HL-60 (cell line): ENCODE measurements at regions not wholly inside any gene's neighbourhood (a gene's known extent, or its start where the extent isn't known, plus 50 kb on each side); places are given as distances from the start of the nearest gene placed in this dataset.

ENCODE experiments used
- DNase-seq, 2 experiments: peaks; one replicate each; pipeline ENCODE4 v3.0.0-alpha.2; 2010 to 2020; ENCODE audit warnings: low read depth in 1 of 2, low spot score in 1 of 2
- H3K27ac ChIP-seq: fragments of 250-450 bp; sonication (Bioruptor Pico); replicated peaks from 2 replicates; pipeline ENCODE4 v1.5.1; 2020; ENCODE audit warnings: mild to moderate bottlenecking, moderate library complexity
- H3K27me3 ChIP-seq: fragments of 250-450 bp; sonication (Bioruptor Pico); 2 replicates; pipeline ENCODE4 v1.5.1; 2021; ENCODE audit warnings: mild to moderate bottlenecking, moderate library complexity; ENCODE audit not compliant: insufficient read depth, poor library complexity, severe bottlenecking
- H3K4me3 ChIP-seq: replicated peaks from 2 replicates; pipeline ENCODE4 v1.5.1; 2011; ENCODE audit warnings: mild to moderate bottlenecking, control low read depth, low read length; ENCODE audit not compliant: insufficient read depth
- GABPA ChIP-seq: IDR thresholded peaks from 2 replicates; pipeline ENCODE4 v1.6.1; 2012; ENCODE audit warnings: low read depth
- POLR2AphosphoS5 ChIP-seq: IDR thresholded peaks from 2 replicates; pipeline ENCODE4 v1.6.1; 2012; ENCODE audit warnings: low read depth
- SPI1 ChIP-seq: IDR thresholded peaks from 2 replicates; pipeline ENCODE4 v1.6.1; 2012; ENCODE audit warnings: low read depth, mild to moderate bottlenecking, borderline replicate concordance
- TF ChIP-seq, protein P1 (sequence below): IDR thresholded peaks from 2 replicates; pipeline ENCODE4 v1.6.1; 2012; ENCODE audit warnings: low read depth; ENCODE audit not compliant: insufficient replicate concordance
- TF ChIP-seq, protein P2 (sequence below): IDR thresholded peaks from one replicate; pipeline ENCODE4 v1.5.1; 2011; ENCODE audit warnings: low read length, control low read depth, inconsistent platforms; ENCODE audit not compliant: insufficient read depth

GRCh38 chr17:36837939-36838272 lies 99.4 kb upstream of the LHX1 start:
- Histone ChIP-seq H3K27ac (no peak overlapping the region), H3K4me3 (no peak overlapping the region), H3K27me3 (no peaks in the 10 kb centered on the region)
- DNase-seq: no peak
- TF ChIP-seq GABPA: no peak
- no peak for TF ChIP-seq POLR2AphosphoS5

DNA sequence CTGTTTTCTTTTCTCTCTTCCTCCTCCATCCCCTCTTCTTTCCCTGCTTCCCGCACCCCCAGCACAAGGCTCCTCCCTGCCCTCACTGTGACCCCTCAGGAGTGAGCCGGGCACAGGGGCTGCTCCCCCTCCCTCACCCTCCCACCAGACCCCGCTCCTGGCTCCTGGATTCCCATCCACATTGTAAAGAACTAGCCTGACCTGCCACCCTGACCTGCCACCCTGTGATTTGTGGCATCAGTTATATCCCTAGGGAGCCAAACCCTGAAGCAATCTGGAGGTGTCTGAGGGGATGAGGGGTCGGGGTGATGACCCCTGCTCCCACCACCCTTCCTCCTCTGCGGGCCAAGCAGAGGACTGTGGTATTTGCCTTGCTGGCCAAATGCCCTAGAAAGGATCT lies 98.0 kb upstream of the LHX1 start:
- no peak overlapping the region for H3K4me3 ChIP-seq
- H3K27ac ChIP-seq: no peak overlapping the region
- DNase-seq: no peak
- no peaks in the 10 kb centered on the region for H3K27me3 ChIP-seq
- TF ChIP-seq, protein P1, sequence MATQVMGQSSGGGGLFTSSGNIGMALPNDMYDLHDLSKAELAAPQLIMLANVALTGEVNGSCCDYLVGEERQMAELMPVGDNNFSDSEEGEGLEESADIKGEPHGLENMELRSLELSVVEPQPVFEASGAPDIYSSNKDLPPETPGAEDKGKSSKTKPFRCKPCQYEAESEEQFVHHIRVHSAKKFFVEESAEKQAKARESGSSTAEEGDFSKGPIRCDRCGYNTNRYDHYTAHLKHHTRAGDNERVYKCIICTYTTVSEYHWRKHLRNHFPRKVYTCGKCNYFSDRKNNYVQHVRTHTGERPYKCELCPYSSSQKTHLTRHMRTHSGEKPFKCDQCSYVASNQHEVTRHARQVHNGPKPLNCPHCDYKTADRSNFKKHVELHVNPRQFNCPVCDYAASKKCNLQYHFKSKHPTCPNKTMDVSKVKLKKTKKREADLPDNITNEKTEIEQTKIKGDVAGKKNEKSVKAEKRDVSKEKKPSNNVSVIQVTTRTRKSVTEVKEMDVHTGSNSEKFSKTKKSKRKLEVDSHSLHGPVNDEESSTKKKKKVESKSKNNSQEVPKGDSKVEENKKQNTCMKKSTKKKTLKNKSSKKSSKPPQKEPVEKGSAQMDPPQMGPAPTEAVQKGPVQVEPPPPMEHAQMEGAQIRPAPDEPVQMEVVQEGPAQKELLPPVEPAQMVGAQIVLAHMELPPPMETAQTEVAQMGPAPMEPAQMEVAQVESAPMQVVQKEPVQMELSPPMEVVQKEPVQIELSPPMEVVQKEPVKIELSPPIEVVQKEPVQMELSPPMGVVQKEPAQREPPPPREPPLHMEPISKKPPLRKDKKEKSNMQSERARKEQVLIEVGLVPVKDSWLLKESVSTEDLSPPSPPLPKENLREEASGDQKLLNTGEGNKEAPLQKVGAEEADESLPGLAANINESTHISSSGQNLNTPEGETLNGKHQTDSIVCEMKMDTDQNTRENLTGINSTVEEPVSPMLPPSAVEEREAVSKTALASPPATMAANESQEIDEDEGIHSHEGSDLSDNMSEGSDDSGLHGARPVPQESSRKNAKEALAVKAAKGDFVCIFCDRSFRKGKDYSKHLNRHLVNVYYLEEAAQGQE: no peak
- no peak for TF ChIP-seq GABPA
- no peak for TF ChIP-seq SPI1
- TF ChIP-seq POLR2AphosphoS5: no peak
- TF ChIP-seq, protein P2, sequence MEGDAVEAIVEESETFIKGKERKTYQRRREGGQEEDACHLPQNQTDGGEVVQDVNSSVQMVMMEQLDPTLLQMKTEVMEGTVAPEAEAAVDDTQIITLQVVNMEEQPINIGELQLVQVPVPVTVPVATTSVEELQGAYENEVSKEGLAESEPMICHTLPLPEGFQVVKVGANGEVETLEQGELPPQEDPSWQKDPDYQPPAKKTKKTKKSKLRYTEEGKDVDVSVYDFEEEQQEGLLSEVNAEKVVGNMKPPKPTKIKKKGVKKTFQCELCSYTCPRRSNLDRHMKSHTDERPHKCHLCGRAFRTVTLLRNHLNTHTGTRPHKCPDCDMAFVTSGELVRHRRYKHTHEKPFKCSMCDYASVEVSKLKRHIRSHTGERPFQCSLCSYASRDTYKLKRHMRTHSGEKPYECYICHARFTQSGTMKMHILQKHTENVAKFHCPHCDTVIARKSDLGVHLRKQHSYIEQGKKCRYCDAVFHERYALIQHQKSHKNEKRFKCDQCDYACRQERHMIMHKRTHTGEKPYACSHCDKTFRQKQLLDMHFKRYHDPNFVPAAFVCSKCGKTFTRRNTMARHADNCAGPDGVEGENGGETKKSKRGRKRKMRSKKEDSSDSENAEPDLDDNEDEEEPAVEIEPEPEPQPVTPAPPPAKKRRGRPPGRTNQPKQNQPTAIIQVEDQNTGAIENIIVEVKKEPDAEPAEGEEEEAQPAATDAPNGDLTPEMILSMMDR: no peak

- no peak for DNase-seq
- Histone ChIP-seq H3K4me3 (no peak overlapping the region), H3K27ac (no peak overlapping the region), H3K27me3 (peaks cover 2% of the 10 kb centered on the region)
- TF ChIP-seq POLR2AphosphoS5: no peak
- TF ChIP-seq, protein P2: no peak
- TF ChIP-seq SPI1: no peak
- TF ChIP-seq, protein P1: no peak
- TF ChIP-seq GABPA: no peak
These were observed 96.5 kb upstream of the LHX1 start for GRCh38 chr17:36840796-36841195.

DNA sequence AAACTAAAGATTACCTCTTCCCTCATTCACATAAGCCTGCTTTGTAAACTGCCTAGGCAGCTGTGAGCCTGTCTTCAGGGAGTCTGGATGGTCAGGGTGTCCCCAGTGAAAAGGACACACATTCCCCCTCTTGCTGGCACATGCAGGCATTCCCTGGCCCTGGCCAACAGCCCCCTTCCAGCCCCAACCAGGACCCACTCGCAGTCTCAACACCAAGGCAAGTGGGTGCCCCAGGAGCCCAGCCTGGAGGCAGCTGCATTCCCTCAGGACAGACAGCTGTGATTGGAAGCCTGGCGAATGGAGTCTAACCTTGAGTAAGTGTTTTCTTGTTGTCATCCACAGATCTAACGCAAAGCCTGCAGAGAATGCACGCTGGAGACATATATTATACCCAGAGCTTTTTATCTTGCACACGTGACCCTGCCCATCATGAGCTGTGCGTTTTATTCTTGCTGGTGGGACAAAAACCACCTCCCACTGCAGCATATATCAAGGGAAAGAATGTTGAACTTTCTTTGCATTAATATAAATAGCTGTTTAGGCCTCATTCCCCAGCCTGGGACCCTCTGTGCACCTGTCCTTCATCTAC lies 95.0 kb upstream of the LHX1 start:
- no peak for DNase-seq
- H3K27ac ChIP-seq: no peak overlapping the region
- H3K4me3 ChIP-seq: no peak overlapping the region
- H3K27me3 ChIP-seq: peaks cover 2% of the 10 kb centered on the region
- TF ChIP-seq GABPA (no peak), SPI1 (no peak), POLR2AphosphoS5 (no peak)
- TF ChIP-seq, protein P1: no peak
- TF ChIP-seq, protein P2: no peak
